PC-9 (cell line): ENCODE measurements at regions not wholly inside any gene's neighbourhood (a gene's known extent, or its start where the extent isn't known, plus 50 kb on each side); places are given as distances from the start of the nearest gene placed in this dataset.

Experiments
- BruUV-seq: library from RNA; stranded (reverse); fragments of 400-500 nt; replicated peaks from 2 replicates; lab custom pipeline; 2021; lab: Mats Ljungman, UMichigan
- CTCF ChIA-PET: fragments of 300-600 bp; sonication (Branson Sonifier 250); formaldehyde crosslinking; loops from one replicate; lab custom pipeline; 2022; ENCODE audit warnings: antibody characterized with exemption; lab: Charles Lee
- POLR2A ChIA-PET: fragments of 300-600 bp; sonication (Branson Sonifier 250); formaldehyde crosslinking; loops from one replicate; lab custom pipeline; 2022; ENCODE audit warnings: antibody characterized with exemption; ENCODE audit not compliant: unreplicated experiment; lab: Charles Lee
- DNase-seq, 2 experiments: peaks; one replicate each; pipeline versions ENCODE4 v3.0.0 to v3.0.0-alpha.2; 2015 to 2022; ENCODE audit warnings: mixed read lengths in 1 of 2
- H2AFZ ChIP-seq: fragments of 200-600 bp; sonication (generic); 2 replicates; pipeline ENCODE4 v1.8.1; 2017; ENCODE audit warnings: antibody characterized with exemption
- H3F3A ChIP-seq: fragments of 200-600 bp; sonication (generic); 2 replicates; pipeline ENCODE4 v1.8.1; 2017; ENCODE audit warnings: antibody characterized with exemption, mild to moderate bottlenecking, low read depth; ENCODE audit not compliant: insufficient read depth
- H3K27ac ChIP-seq: fragments of 200-600 bp; sonication (generic); 2 replicates; pipeline ENCODE4 v1.6.1; 2016; ENCODE audit warnings: mixed run types
- H3K27me3 ChIP-seq: fragments of 200-600 bp; sonication (generic); 2 replicates; pipeline ENCODE4 v1.6.1; 2016; ENCODE audit warnings: low read depth, mixed run types; ENCODE audit not compliant: insufficient read depth
- H3K36me3 ChIP-seq: fragments of 200-600 bp; sonication (generic); 2 replicates; pipeline ENCODE4 v1.6.1; 2016; ENCODE audit warnings: low read depth, mixed run types
- H3K4me1 ChIP-seq: fragments of 200-600 bp; sonication (generic); replicated peaks from 2 replicates; pipeline ENCODE4 v1.6.1; 2016; ENCODE audit warnings: mixed run types; ENCODE audit not compliant: insufficient read depth
- H3K4me2 ChIP-seq: fragments of 200-600 bp; sonication (generic); 2 replicates; pipeline ENCODE4 v1.6.1; 2017; ENCODE audit warnings: mixed run types
- H3K4me3 ChIP-seq: fragments of 200-600 bp; sonication (generic); 2 replicates; pipeline ENCODE4 v1.6.1; 2016; ENCODE audit warnings: mixed run types
- H3K79me2 ChIP-seq: fragments of 200-600 bp; sonication (generic); 2 replicates; pipeline ENCODE4 v1.6.1; 2017; ENCODE audit warnings: low read depth, mixed run types
- H3K9me2 ChIP-seq: fragments of 200-600 bp; sonication (generic); 2 replicates; pipeline ENCODE4 v1.8.1; 2017; ENCODE audit warnings: mild to moderate bottlenecking; ENCODE audit not compliant: insufficient read depth
- H3K9me3 ChIP-seq: fragments of 200-600 bp; sonication (generic); 2 replicates; pipeline ENCODE4 v1.8.1; 2016; ENCODE audit warnings: low read depth; ENCODE audit not compliant: insufficient read depth
- H4K20me1 ChIP-seq: fragments of 200-600 bp; sonication (generic); 2 replicates; pipeline ENCODE4 v1.8.1; 2017; ENCODE audit not compliant: insufficient read depth
- CTCF ChIP-seq: fragments of 200-600 bp; sonication (generic); conservative IDR thresholded peaks from 2 replicates; pipeline ENCODE4 v1.6.1; 2017; ENCODE audit warnings: mixed run types, antibody characterized with exemption, mild to moderate bottlenecking, moderate library complexity
- EZH2 ChIP-seq: fragments of 200-600 bp; sonication (generic); IDR thresholded peaks from 2 replicates; pipeline ENCODE4 v1.8.0; 2017; ENCODE audit warnings: antibody characterized with exemption, low read depth
- intact Hi-C: fragments of 100-400 bp; cut with micrococcal nuclease; formaldehyde crosslinking; loops from one replicate; pipeline ENCODE4 v1.10.0; 2022; ENCODE audit not compliant: unreplicated experiment

- BruUV-seq, result no TSS peak
- ChIA-PET CTCF (no interaction called here), POLR2A (no interaction called here)
- Histone ChIP-seq H3K36me3 (no peaks in the 10 kb centered on the region), H3K27me3 (0 out of 2 replicates have a peak, but pooled peaks cover 14% of the 10 kb centered on the region), H3K79me2 (no peaks in the 10 kb centered on the region), H3K9me3 (no peaks in the 10 kb centered on the region), H3K27ac (no peak overlapping the region), H3F3A (no peaks in the 10 kb centered on the region), H3K4me2 (no peak overlapping the region), H3K4me3 (no peak overlapping the region), H2AFZ (no peak overlapping the region), H3K4me1 (no peaks in the 10 kb centered on the region), H3K9me2 (no peaks in the 10 kb centered on the region), H4K20me1 (no peaks in the 10 kb centered on the region)
- intact Hi-C loops, result loop anchor here (10.0 kb wide), 1 partner anchor 311 kb away; no protein-coding TSS in a partner anchor
- no peak for DNase-seq
- TF ChIP-seq CTCF (no peak), EZH2 (no peak)
These were observed 213.3 kb upstream of the GALNT2 start for GRCh38 chr1:229853751-229854150.

GRCh38 chr1:229854620-229855019, 212.4 kb upstream of the GALNT2 start:
- no TSS peak for BruUV-seq

GRCh38 chr1:229856009-229856650, 210.9 kb upstream of the GALNT2 start:
- ChIA-PET CTCF (no interaction called here), POLR2A (no interaction called here)
- Histone ChIP-seq H3K4me2 (no peak overlapping the region), H3K4me3 (no peak overlapping the region), H3K9me3 (no peaks in the 10 kb centered on the region), H3K27me3 (peaks cover 14% of the 10 kb centered on the region; the same call in 1 of the 2 replicates), H3K79me2 (no peaks in the 10 kb centered on the region), H3F3A (no peaks in the 10 kb centered on the region), H3K36me3 (no peaks in the 10 kb centered on the region), H3K27ac (no peak overlapping the region), H4K20me1 (no peaks in the 10 kb centered on the region), H3K9me2 (no peaks in the 10 kb centered on the region), H3K4me1 (no peaks in the 10 kb centered on the region), H2AFZ (no peak overlapping the region)
- no peak for TF ChIP-seq EZH2
- TF ChIP-seq CTCF, result no peak
- DNase-seq, result no peak
- no TSS peak for BruUV-seq
- intact Hi-C loops, result loop anchor here (10.0 kb wide), 1 partner anchor 309 kb away; no protein-coding TSS in a partner anchor

More at GRCh38 chr1:229854620-229855019, 212.4 kb upstream of the GALNT2 start:
- H3K9me3 ChIP-seq, result no peaks in the 10 kb centered on the region
- no peak overlapping the region for H3K4me3 ChIP-seq
- H4K20me1 ChIP-seq, result no peaks in the 10 kb centered on the region
- no peaks in the 10 kb centered on the region for H3K79me2 ChIP-seq
- H3F3A ChIP-seq, result no peaks in the 10 kb centered on the region
- POLR2A ChIA-PET, result no interaction called here
- no peaks in the 10 kb centered on the region for H3K4me1 ChIP-seq
- no peak overlapping the region for H3K27ac ChIP-seq
- CTCF ChIA-PET, result no interaction called here
- no peak overlapping the region for H2AFZ ChIP-seq
- no peak for TF ChIP-seq EZH2
- TF ChIP-seq CTCF, result no peak
- intact Hi-C loops, result loop anchor here (10.0 kb wide), 1 partner anchor 310 kb away; no protein-coding TSS in a partner anchor
- H3K9me2 ChIP-seq, result no peaks in the 10 kb centered on the region
- H3K4me2 ChIP-seq, result no peak overlapping the region
- no peak for DNase-seq
- no peaks in the 10 kb centered on the region for H3K36me3 ChIP-seq
- 0 out of 2 replicates have a peak, but pooled peaks cover 14% of the 10 kb centered on the region for H3K27me3 ChIP-seq
